Lower leg skin (tissue), 3 donors: ENCODE measurements at regions not wholly inside any gene's neighbourhood (a gene's known extent, or its start where the extent isn't known, plus 50 kb on each side); places are given as distances from the start of the nearest gene placed in this dataset.

Experiments used
- CTCF ChIP-seq, 3 donors: fragments of 450-650 bp; IDR thresholded peaks; one replicate each; pipeline ENCODE4 v1.5.1; 2016; ENCODE audit warnings: antibody characterized with exemption in 3 of 3, mild to moderate bottlenecking in 3 of 3, moderate library complexity in 2 of 3
- POLR2A ChIP-seq, 2 donors: fragments of 450-650 bp; IDR thresholded peaks; one replicate each; pipeline ENCODE4 v1.6.1; 2016 to 2017; ENCODE audit warnings: antibody characterized with exemption in 2 of 2, mild to moderate bottlenecking in 1 of 2, moderate library complexity in 1 of 2

GRCh38 chr7:68688416-68689086 lies 909.7 kb upstream of the AUTS2 start:
- no peak for TF ChIP-seq CTCF (IDR thresholded peaks at IDR 0.05)
- TF ChIP-seq POLR2A (IDR thresholded peaks at IDR 0.05): no peak
